H1 (cell line): ENCODE measurements at regions not wholly inside any gene's neighbourhood (a gene's known extent, or its start where the extent isn't known, plus 50 kb on each side); places are given as distances from the start of the nearest gene placed in this dataset.

Experiments
- CTCF ChIA-PET: fragments of 300-600 bp; sonication (Branson Sonifier 250); formaldehyde crosslinking; loops from one replicate; lab custom pipeline; 2021; ENCODE audit not compliant: partially characterized antibody; lab: Charles Lee
- POLR2A ChIA-PET: fragments of 300-600 bp; sonication (Branson Sonifier 250); formaldehyde crosslinking; loops from one replicate; lab custom pipeline; 2021; ENCODE audit warnings: inconsistent platforms; ENCODE audit not compliant: partially characterized antibody; lab: Charles Lee
- DNase-seq, 2 experiments: peaks; one replicate each; pipeline versions ENCODE4 v3.0.0 to v3.0.0-alpha.2; 2010 to 2022; ENCODE audit warnings: low spot score in 2 of 2, low read depth in 1 of 2, mixed read lengths in 1 of 2
- FAIRE-seq: peaks from 2 replicates; lab custom pipeline; 2011; peaks lifted over from hg19 to GRCh38; lab: Jason Lieb, UNC
- H2AFZ ChIP-seq: 2 replicates; pipeline ENCODE4 v1.8.1; 2012; ENCODE audit warnings: low read length, inconsistent platforms
- H2AK5ac ChIP-seq: 2 replicates; pipeline ENCODE4 v1.6.1; 2013; ENCODE audit warnings: low read depth, low read length
- H2BK120ac ChIP-seq: replicated peaks from 2 replicates; pipeline ENCODE3; 2013; ENCODE audit warnings: low read depth, low read length, inconsistent platforms
- H2BK12ac ChIP-seq: 2 replicates; pipeline ENCODE4 v1.6.1; 2013; ENCODE audit warnings: low read depth, low read length
- H2BK15ac ChIP-seq: 2 replicates; pipeline ENCODE4 v1.6.1; 2013; ENCODE audit warnings: low read length
- H2BK20ac ChIP-seq: 2 replicates; pipeline ENCODE4 v1.6.1; 2013; ENCODE audit warnings: low read length
- H2BK5ac ChIP-seq: 2 replicates; pipeline ENCODE4 v1.6.1; 2013; ENCODE audit warnings: low read depth, low read length
- H3K14ac ChIP-seq: 2 replicates; pipeline ENCODE4 v1.6.1; 2013; ENCODE audit warnings: inconsistent platforms; ENCODE audit not compliant: insufficient read length
- H3K18ac ChIP-seq: 2 replicates; pipeline ENCODE4 v1.6.1; 2013; ENCODE audit warnings: low read length; ENCODE audit errors: extremely low read depth
- H3K23ac ChIP-seq: 2 replicates; pipeline ENCODE4 v1.6.1; 2013; ENCODE audit warnings: inconsistent platforms; ENCODE audit not compliant: insufficient read length
- H3K23me2 ChIP-seq: 2 replicates; pipeline ENCODE4 v1.6.1; 2013; ENCODE audit warnings: low read depth, low read length
- H3K27ac ChIP-seq: 2 replicates; pipeline ENCODE4 v1.6.1; 2011; ENCODE audit warnings: low read depth, low read length, inconsistent platforms
- H3K27me3 ChIP-seq, 4 experiments: replicated peaks in 1 of 4; 1 replicate in 1 of 4; 2 replicates in 3 of 4; pipeline versions ENCODE4 v1.6.1 to v1.8.1; 2011 to 2013; ENCODE audit warnings: low read length in 3 of 4, mild to moderate bottlenecking in 3 of 4, inconsistent platforms in 2 of 4, mixed read lengths in 2 of 4, moderate library complexity in 1 of 4; ENCODE audit not compliant: control insufficient read depth in 3 of 4, insufficient read depth in 3 of 4; ENCODE audit errors: extremely low read depth in 1 of 4
- H3K36me3 ChIP-seq, 4 experiments: 2 replicates each; pipeline versions ENCODE4 v1.6.1 to v1.8.1; 2011 to 2013; ENCODE audit warnings: mild to moderate bottlenecking in 4 of 4, low read length in 3 of 4, moderate library complexity in 2 of 4, control low read depth in 1 of 4, inconsistent platforms in 1 of 4; ENCODE audit not compliant: insufficient read depth in 4 of 4, control insufficient read depth in 2 of 4
- H3K4ac ChIP-seq: replicated peaks from 2 replicates; pipeline ENCODE3; 2013; ENCODE audit warnings: low read length, low read depth, mixed read lengths, inconsistent platforms; ENCODE audit not compliant: insufficient read length
- H3K4me1 ChIP-seq, 4 experiments: replicated peaks in 1 of 4; 1 replicate in 1 of 4; 2 replicates in 3 of 4; pipeline versions ENCODE4 v1.6.1 to v1.8.1; 2011 to 2013; ENCODE audit warnings: low read length in 3 of 4, inconsistent platforms in 2 of 4, mixed read lengths in 1 of 4; ENCODE audit not compliant: insufficient read depth in 4 of 4, control insufficient read depth in 3 of 4
- H3K4me2 ChIP-seq, 2 experiments: 2 replicates each; pipeline versions ENCODE4 v1.6.1 to v1.8.1; 2011 to 2013; ENCODE audit warnings: low read depth in 2 of 2, low read length in 2 of 2, control low read depth in 1 of 2, inconsistent platforms in 1 of 2, mild to moderate bottlenecking in 1 of 2; ENCODE audit not compliant: insufficient read depth in 1 of 2
- H3K4me3 ChIP-seq, 4 experiments: fragments of 200-600, 300-600 bp in 1 of 4; sonication (generic), shearing (Covaris generic), sonication (Bioruptor Twin) in 1 of 4; 2 replicates each; pipeline versions ENCODE4 v1.5.1 to v1.8.1; 2011 to 2016; ENCODE audit warnings: low read length in 4 of 4, low read depth in 3 of 4, control low read depth in 2 of 4, inconsistent platforms in 2 of 4, mild to moderate bottlenecking in 2 of 4, mixed read lengths in 1 of 4, moderate library complexity in 1 of 4; ENCODE audit not compliant: insufficient read depth in 2 of 4; ENCODE audit errors: extremely low read depth in 1 of 4
- H3K56ac ChIP-seq: replicated peaks from 2 replicates; pipeline ENCODE3; 2013; ENCODE audit warnings: low read depth, mild to moderate bottlenecking, mixed read lengths, low read length, inconsistent platforms; ENCODE audit not compliant: insufficient read length
- H3K79me1 ChIP-seq: 2 replicates; pipeline ENCODE4 v1.6.1; 2013; ENCODE audit warnings: low read depth, low read length, control low read depth
- H3K79me2 ChIP-seq, 2 experiments: 2 replicates each; pipeline versions ENCODE4 v1.6.1 to v1.8.1; 2012 to 2013; ENCODE audit warnings: low read length in 2 of 2, mild to moderate bottlenecking in 2 of 2, inconsistent platforms in 1 of 2; ENCODE audit not compliant: insufficient read depth in 2 of 2, control insufficient read depth in 1 of 2
- H3K9ac ChIP-seq, 4 experiments: replicated peaks in 1 of 4; 1 replicate in 1 of 4; 2 replicates in 3 of 4; pipeline versions ENCODE4 v1.6.1 to v1.8.1; 2011 to 2013; ENCODE audit warnings: low read depth in 3 of 4, low read length in 3 of 4, control low read depth in 2 of 4, mild to moderate bottlenecking in 2 of 4, moderate library complexity in 2 of 4, inconsistent platforms in 1 of 4; ENCODE audit errors: extremely low read depth in 1 of 4
- H3K9me3 ChIP-seq, 2 experiments: 2 replicates each; pipeline versions ENCODE4 v1.6.1 to v1.8.1; 2012 to 2013; ENCODE audit warnings: mild to moderate bottlenecking in 2 of 2, moderate library complexity in 2 of 2, control low read depth in 1 of 2, inconsistent platforms in 1 of 2, low read depth in 1 of 2, low read length in 1 of 2, mixed read lengths in 1 of 2; ENCODE audit not compliant: insufficient read depth in 2 of 2
- H4K20me1 ChIP-seq, 2 experiments: replicated peaks in 1 of 2; 2 replicates each; pipeline versions ENCODE3 to v1.8.1; 2011 to 2013; ENCODE audit warnings: inconsistent platforms in 2 of 2, low read length in 2 of 2, mild to moderate bottlenecking in 1 of 2; ENCODE audit not compliant: insufficient read depth in 2 of 2, control insufficient read depth in 1 of 2
- H4K5ac ChIP-seq: 2 replicates; pipeline ENCODE4 v1.6.1; 2013; ENCODE audit warnings: low read length, low read depth, mixed read lengths, inconsistent platforms; ENCODE audit not compliant: insufficient read length
- H4K8ac ChIP-seq: 2 replicates; pipeline ENCODE4 v1.8.0; 2013; ENCODE audit warnings: mild to moderate bottlenecking, moderate library complexity, low read length, inconsistent platforms; ENCODE audit not compliant: insufficient read depth; ENCODE audit errors: extremely low read depth
- H4K91ac ChIP-seq: replicated peaks from 2 replicates; pipeline ENCODE3; 2013; ENCODE audit warnings: low read length, mixed read lengths, inconsistent platforms; ENCODE audit not compliant: insufficient read length
- ATF3 ChIP-seq: IDR thresholded peaks from 2 replicates; pipeline ENCODE4 v1.6.1; 2011; ENCODE audit warnings: low read depth, mild to moderate bottlenecking, low read length; ENCODE audit not compliant: insufficient read depth
- CBX8 ChIP-seq: fragments of 300-800, 300-1000 bp; sonication (generic); IDR thresholded peaks from 2 replicates; pipeline ENCODE4 v1.7.1; 2016; ENCODE audit warnings: low read depth, low read length, borderline replicate concordance
- CEBPB ChIP-seq: IDR thresholded peaks from 2 replicates; pipeline ENCODE4 v1.6.1; 2012; ENCODE audit warnings: low read depth, low read length
- CTBP2 ChIP-seq: IDR thresholded peaks from 2 replicates; pipeline ENCODE4 v1.7.0; 2011; ENCODE audit warnings: borderline replicate concordance, mild to moderate bottlenecking, moderate library complexity, mixed read lengths, low read length; ENCODE audit not compliant: insufficient read depth, insufficient read length
- E2F6 ChIP-seq: IDR thresholded peaks from 2 replicates; pipeline ENCODE4 v1.6.1; 2012; ENCODE audit warnings: inconsistent platforms
- EGR1 ChIP-seq: IDR thresholded peaks from 2 replicates; pipeline ENCODE4 v1.6.1; 2011; ENCODE audit warnings: low read depth, low read length, borderline replicate concordance
- HDAC6 ChIP-seq: IDR thresholded peaks from one replicate; pipeline ENCODE4 v1.7.1; 2012; ENCODE audit warnings: low read depth, mild to moderate bottlenecking, inconsistent platforms, low read length, moderate library complexity
- JUN ChIP-seq: IDR thresholded peaks from 2 replicates; pipeline ENCODE4 v1.6.1; 2011; ENCODE audit warnings: low read depth, mild to moderate bottlenecking, improper control_type of control experiment, low read length
- POLR2A ChIP-seq, 2 experiments: IDR thresholded peaks; 1 replicate in 1 of 2; 2 replicates in 1 of 2; pipeline ENCODE4 v1.6.1; 2011; ENCODE audit warnings: low read depth in 2 of 2, low read length in 2 of 2, mild to moderate bottlenecking in 2 of 2; ENCODE audit errors: control extremely low read depth in 1 of 2
- RXRA ChIP-seq: IDR thresholded peaks from 2 replicates; pipeline ENCODE4 v1.6.1; 2011; ENCODE audit warnings: low read depth, mild to moderate bottlenecking, low read length, moderate library complexity; ENCODE audit not compliant: insufficient read depth
- TAF1 ChIP-seq: IDR thresholded peaks from 2 replicates; pipeline ENCODE4 v1.6.1; 2011; ENCODE audit warnings: mild to moderate bottlenecking, low read depth, low read length
- TAF7 ChIP-seq: optimal IDR thresholded peaks from 2 replicates; pipeline ENCODE3; 2011; ENCODE audit warnings: low read depth, mild to moderate bottlenecking, inconsistent platforms, low read length, moderate library complexity, borderline replicate concordance
- USF2 ChIP-seq: IDR thresholded peaks from 2 replicates; pipeline ENCODE4 v1.6.1; 2011; ENCODE audit warnings: low read length, improper control_type of control experiment

GRCh38 chr1:199033661-199034060 lies 394.8 kb downstream of the PTPRC start:
- Histone ChIP-seq H3K4me3 (no peak overlapping the region), H3K23me2 (no peaks in the 10 kb centered on the region), H4K5ac (no peak overlapping the region), H3K4ac (no peak overlapping the region), H2BK120ac (no peak overlapping the region), H3K79me2 (no peaks in the 10 kb centered on the region), H2BK15ac (no peak overlapping the region), H2BK20ac (no peak overlapping the region), H3K18ac (no peak overlapping the region), H3K27ac (no peak overlapping the region), H3K9ac (no peak overlapping the region), H3K27me3 (no peaks in the 10 kb centered on the region), H3K36me3 (no peaks in the 10 kb centered on the region), H3K9me3 (no peaks in the 10 kb centered on the region), H4K20me1 (no peaks in the 10 kb centered on the region), H3K4me1 (no peaks in the 10 kb centered on the region), H2AK5ac (no peak overlapping the region), H3K79me1 (no peaks in the 10 kb centered on the region), H3K56ac (no peak overlapping the region), H2BK12ac (no peak overlapping the region), H3K4me2 (no peak overlapping the region), H3K14ac (no peak overlapping the region), H4K8ac (no peak overlapping the region), H3K23ac (no peak overlapping the region), H2BK5ac (no peak overlapping the region), H4K91ac (no peak overlapping the region), H2AFZ (no peak overlapping the region)
- CTCF ChIA-PET = no interaction called here
- DNase-seq (no peak), FAIRE-seq (no peak)
- POLR2A ChIA-PET = no interaction called here
- TF ChIP-seq ATF3 (no peak), JUN (no peak), EGR1 (no peak), CEBPB (no peak), TAF1 (no peak), TAF7 (no peak), USF2 (no peak), POLR2A (IDR thresholded peaks at IDR 0.05; ENCODE audit: control extremely low read depth in 1 of 2, low read depth in 2 of 2, low read length in 2 of 2) (no peak), CTBP2 (no peak), HDAC6 (no peak), RXRA (no peak), CBX8 (no peak), E2F6 (no peak)
